ENCODE measurements at regions not wholly inside any gene's neighbourhood (a gene's known extent, or its start where the extent isn't known, plus 50 kb on each side); places are given as distances from the start of the nearest gene placed in this dataset.
"Not testable (repeated sequence)": the region's sequence is repeated elsewhere in the genome, so short reads cannot be mapped to it uniquely, and the experiment has no call there.

GRCh38 chr3:198143300-198144137, 183.5 kb downstream of the LMLN start:
- TF ChIP-seq CTCF, POLR2A (IDR thresholded peaks at IDR 0.05): not testable (repeated sequence)

Measured in body of pancreas (tissue), 4 donors.